GM18517 (cell line): ENCODE measurements at regions not wholly inside any gene's neighbourhood (a gene's known extent, or its start where the extent isn't known, plus 50 kb on each side); places are given as distances from the start of the nearest gene placed in this dataset.
"Not testable (repeated sequence)": the region's sequence is repeated elsewhere in the genome, so short reads cannot be mapped to it uniquely, and the experiment has no call there.

ENCODE experiments used
- ATAC-seq: cut with Tn5 transposase; IDR thresholded peaks from one replicate; pipeline ENCODE4 v1.9.1; 2021; ENCODE audit warnings: mild to moderate bottlenecking, moderate library complexity; ENCODE audit not compliant: unreplicated experiment

- no peak for ATAC-seq
Measured at GRCh38 chr10:84844461-84844860, 516.1 kb downstream of the CCSER2 start.

GRCh38 chr10:84845628-84846261 is 517.4 kb downstream of the CCSER2 start:
- no peak for ATAC-seq

DNA sequence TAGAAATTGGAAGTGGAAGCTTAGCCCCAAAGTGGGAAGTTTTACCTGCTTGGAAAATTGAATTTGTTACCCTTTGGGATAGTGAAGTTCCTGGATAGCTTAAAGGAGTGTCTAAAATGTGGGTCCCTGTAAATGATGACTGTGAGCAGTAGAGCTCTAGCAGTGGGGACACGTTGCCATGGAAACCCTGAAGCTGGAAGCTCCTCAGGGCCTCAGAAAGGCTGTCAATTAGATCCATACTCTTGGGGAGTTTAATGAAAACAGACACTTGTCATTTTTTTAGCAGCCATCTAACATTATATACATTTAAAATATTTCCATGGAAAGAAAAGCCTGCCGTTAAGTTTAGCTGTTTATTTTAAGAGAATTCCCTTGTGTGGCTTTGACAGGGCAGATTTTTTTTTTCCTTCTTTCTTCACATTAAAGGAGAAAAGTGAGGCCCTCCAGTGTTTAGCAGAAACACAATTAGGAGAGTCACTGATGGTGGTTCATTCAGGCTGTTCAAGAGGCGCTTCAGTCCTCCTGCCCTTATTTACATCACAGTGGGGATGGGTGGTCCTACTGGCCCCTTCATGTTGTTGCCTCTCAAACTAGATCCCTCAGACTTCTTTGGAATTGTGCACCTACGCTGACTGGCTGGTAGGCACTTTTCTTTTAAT is 518.4 kb downstream of the CCSER2 start:
- ATAC-seq: no peak

- no peak for ATAC-seq
Measured at GRCh38 chr10:84848967-84849366, 520.6 kb downstream of the CCSER2 start.

DNA sequence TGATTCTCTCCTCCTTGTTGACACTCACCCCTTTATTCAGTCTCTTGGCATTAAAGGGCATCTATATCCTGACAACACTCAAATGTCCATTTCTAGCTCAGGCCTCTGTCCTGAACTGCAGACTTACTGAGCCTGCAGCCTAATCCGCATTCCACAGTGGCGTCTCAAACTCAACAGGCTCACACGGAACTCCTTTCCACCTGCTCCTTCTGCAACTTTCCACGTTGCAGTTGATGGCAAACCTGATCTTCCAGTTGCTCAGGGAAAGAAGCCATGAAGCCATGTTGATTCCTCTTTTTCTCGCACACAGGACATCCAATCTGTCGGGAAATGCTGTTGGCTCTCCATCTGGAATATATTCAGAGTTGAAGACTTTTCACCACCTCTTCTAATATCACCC is 522.4 kb downstream of the CCSER2 start:
- ATAC-seq: no peak

DNA sequence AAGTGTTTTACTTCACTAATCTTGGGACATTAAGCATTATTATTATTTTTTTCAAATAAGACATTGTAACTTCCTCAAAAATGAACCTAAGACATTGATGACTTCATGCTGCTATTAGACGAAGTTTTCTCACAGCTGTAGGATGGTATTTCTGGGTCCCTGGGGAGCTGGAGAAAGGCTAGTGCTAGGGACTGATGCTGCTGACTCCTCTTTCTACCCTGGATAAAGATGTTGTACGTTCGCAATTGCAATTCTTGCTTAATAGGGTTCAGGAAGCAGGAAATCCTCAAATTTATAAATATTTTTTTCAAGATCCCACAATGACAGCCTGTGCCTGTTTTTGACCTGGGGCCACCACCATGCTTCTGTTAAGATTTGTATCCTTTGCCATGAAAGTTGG is 526.0 kb downstream of the CCSER2 start:
- no peak for ATAC-seq

DNA sequence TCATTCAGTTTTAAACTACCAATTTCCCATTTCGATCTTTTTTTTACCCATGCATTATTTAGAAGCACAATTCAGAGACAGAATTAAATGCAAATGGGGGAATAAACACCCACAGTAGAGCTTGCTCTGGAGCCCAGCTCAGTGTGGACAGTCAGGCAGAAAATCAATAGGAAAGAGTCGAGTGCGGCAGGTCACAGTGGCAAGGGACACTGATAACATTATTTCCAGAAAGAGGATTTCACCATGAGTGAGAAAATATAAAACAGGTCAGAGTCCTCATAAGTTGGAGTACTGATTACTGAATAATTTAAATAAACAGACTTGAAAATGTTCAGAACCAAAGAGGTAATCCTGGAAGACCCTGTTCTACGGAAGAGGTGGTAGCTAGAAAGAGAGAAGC is 532.5 kb downstream of the CCSER2 start:
- no peak for ATAC-seq

DNA sequence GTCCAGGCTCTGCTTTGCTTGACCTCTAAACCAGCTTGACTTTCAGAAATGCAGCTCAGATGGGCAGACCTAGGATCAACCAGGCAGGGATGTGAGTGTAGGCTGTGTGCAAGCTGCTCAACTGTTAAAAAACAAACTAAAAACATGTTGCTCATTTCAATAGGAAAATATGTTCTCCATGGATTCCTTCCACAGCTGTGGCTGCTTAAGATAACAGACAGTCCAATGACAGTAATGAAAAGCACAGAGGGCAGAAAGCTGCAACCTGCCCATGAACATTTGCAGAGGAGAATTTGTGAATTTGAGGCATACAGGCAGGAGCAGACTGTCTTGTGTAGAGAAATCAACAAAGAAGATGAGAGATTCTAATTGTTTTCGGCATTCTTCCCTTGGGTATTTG is 534.2 kb downstream of the CCSER2 start:
- no peak for ATAC-seq

- ATAC-seq: no peak
Measured at GRCh38 chr10:84863675-84864074, 535.3 kb downstream of the CCSER2 start.

DNA sequence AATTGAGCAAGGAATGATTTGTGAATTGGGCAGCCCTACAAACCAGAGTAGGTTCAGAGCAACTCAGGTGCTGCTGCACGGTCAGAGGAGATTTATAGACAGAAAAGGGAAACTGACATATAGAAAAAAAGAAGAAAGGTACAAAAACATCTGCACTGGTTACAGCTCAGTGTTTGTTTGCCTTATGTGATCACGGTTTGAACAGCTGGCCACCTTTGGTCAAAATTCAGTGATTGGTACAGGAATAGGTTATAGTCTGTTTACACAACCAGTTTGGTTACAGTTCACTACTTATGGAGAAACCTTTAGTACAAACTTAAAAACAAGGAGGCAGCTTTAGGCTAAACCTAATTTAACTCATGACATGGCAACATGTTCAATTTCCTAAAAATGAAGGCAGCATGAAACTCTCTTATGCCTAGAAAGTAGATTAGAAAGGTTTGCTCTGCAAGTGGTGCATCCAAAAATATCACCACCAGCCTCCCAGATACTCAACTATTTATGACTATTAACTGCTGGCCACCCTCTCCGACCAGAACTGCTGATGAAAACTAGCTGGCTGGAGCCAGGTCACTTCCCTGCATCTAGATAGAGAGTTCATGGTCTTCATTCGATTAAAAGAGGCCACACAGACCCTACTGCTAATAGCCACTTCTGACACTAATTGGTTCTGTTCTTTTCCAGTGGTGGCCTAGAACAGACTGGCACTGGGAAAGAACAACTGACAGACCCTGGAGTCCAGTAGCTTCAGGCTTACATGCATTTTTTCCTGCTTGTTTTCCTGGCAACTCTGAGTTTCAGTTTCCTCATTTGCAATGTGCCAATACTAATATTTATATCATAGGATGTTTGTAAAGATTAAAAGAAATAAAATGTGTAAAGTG is 548.0 kb downstream of the CCSER2 start:
- no peak for ATAC-seq

DNA sequence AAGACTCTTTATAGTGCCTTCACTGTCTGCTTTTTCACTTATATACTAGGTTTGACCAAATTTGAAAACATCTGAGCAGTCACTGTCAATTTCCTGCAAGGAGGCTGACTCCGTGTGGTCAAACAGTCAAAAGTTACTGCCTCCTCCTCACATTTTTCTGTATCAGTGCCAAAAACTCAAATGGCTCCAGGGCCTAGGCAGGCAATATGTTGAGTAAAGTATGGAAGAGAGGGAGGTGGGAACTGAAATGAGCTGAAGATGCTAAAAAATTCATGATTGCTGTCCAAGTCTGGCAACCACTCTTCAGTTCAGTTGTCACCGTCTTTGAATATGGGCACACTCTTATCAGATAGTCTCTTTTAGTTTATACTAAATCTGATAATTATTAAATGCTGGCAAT is 551.6 kb downstream of the CCSER2 start:
- ATAC-seq: no peak

GRCh38 chr10:84881696-84882095 is 553.3 kb downstream of the CCSER2 start:
- not testable (repeated sequence) for ATAC-seq

- ATAC-seq: no peak
Measured at GRCh38 chr10:84890706-84891105, 562.3 kb downstream of the CCSER2 start.

GRCh38 chr10:84891631-84892030 is 563.2 kb downstream of the CCSER2 start:
- ATAC-seq: no peak

- ATAC-seq: no peak
Measured at GRCh38 chr10:84895541-84895940, 567.2 kb downstream of the CCSER2 start.

GRCh38 chr10:84896909-84897308 is 568.5 kb downstream of the CCSER2 start:
- ATAC-seq: no peak

- ATAC-seq: no peak
Measured at GRCh38 chr10:84899268-84899667, 570.9 kb downstream of the CCSER2 start.

GRCh38 chr10:84900141-84900540 is 571.8 kb downstream of the CCSER2 start:
- ATAC-seq: no peak

- no peak for ATAC-seq
Measured at GRCh38 chr10:84901885-84902284, 573.5 kb downstream of the CCSER2 start.

DNA sequence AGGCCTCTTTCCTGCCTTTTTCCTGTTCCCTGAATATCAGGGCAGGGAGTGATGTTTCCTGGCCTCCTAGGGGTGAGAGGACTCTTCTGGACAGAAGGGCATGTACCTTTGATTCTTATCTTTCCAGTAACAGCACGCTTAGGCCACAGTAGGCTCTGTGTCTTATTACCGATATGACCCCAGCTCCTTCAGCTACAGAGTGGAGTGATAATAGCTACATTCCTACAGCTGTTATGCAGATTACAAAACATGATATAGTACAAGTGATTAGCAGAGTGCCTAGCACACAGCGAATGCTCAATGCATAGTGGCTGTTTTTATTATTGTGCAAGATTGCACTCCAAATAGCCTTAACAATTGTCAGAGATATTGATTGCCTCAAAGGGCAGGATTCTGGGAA is 574.2 kb downstream of the CCSER2 start:
- ATAC-seq: no peak

DNA sequence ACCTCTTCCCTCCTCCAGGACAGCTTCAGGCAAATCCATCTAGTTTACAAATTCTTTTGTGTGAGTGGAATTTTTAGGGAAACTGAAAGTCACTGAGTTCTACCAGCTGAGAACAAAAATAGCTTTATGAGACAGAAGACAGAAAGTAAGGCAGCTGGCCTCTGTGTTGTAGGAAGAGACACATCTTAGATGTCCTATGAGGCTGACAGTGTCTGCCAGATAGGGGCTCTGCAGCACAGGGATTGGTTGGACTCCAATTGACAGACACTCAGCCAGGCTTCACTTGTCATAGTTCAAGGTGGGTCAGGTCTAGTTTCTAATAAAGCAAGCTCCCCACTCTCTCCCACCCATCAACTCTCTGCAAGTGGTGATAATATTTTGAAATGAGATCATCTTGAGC is 574.9 kb downstream of the CCSER2 start:
- no peak for ATAC-seq

DNA sequence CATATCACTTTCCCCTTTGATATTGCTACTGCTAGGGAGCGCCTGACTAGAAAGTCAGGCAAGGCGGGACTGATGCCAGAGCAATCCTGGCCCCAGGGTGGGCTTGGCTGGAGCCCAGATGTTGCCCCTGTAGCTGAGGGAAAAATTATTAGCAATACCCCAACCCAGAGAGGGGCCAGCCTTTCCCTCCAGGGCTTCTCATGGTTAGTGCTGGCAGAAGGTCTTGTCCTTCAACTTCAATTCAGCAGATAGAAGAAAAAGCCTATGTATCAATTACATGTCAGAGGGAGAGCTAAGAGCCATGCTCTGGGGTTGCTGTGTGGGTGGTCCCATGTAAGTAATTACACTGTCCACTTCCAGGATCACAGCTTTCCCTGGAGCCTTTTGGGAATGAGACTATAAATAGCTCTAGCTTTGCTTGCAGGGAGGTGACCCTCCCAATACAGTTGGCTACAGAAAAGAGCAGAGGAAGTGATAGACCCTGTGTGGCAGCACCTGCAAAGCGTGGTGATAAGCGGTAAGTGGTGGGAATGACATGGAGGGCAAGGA is 579.1 kb downstream of the CCSER2 start:
- no peak for ATAC-seq
